GM12878 (cell line): ENCODE measurements at regions not wholly inside any gene's neighbourhood (a gene's known extent, or its start where the extent isn't known, plus 50 kb on each side); places are given as distances from the start of the nearest gene placed in this dataset.

ENCODE experiments used
- BHLHE40 ChIP-seq, 2 experiments: fragments of 450-650 bp in 1 of 2; IDR thresholded peaks; 2 replicates each; pipeline ENCODE4 v1.6.1; 2011 to 2017; ENCODE audit warnings: low read depth in 2 of 2, borderline replicate concordance in 1 of 2, improper control_type of control experiment in 1 of 2, low read length in 1 of 2, mild to moderate bottlenecking in 1 of 2
- CHD4 ChIP-seq: fragments of 200-600 bp; sonication (generic); IDR thresholded peaks from 2 replicates; pipeline ENCODE4 v1.6.1; 2016; ENCODE audit warnings: mild to moderate bottlenecking
- CREB1 ChIP-seq: IDR thresholded peaks from 2 replicates; pipeline ENCODE4 v1.6.1; 2012; ENCODE audit warnings: low read depth, mild to moderate bottlenecking, inconsistent platforms
- MEF2A ChIP-seq: IDR thresholded peaks from 2 replicates; pipeline ENCODE4 v1.6.1; 2011; ENCODE audit warnings: low read depth, mild to moderate bottlenecking, low read length, moderate library complexity; ENCODE audit not compliant: insufficient read depth
- POLR2AphosphoS5 ChIP-seq: IDR thresholded peaks from 2 replicates; pipeline ENCODE4 v1.6.1; 2011; ENCODE audit warnings: mild to moderate bottlenecking, low read length, inconsistent platforms
- SMAD5 ChIP-seq: IDR thresholded peaks from 2 replicates; pipeline ENCODE4 v1.6.1; 2016; ENCODE audit warnings: antibody characterized with exemption, low read depth
- SREBF2 ChIP-seq: IDR thresholded peaks from 2 replicates; pipeline ENCODE4 v1.6.1; 2012; ENCODE audit warnings: mild to moderate bottlenecking, low read length
- TARDBP ChIP-seq: IDR thresholded peaks from 2 replicates; pipeline ENCODE4 v1.6.1; 2016; ENCODE audit warnings: borderline replicate concordance
- TCF12 ChIP-seq: IDR thresholded peaks from 2 replicates; pipeline ENCODE4 v1.6.1; 2011; ENCODE audit warnings: low read depth, mild to moderate bottlenecking, low read length
- TCF7 ChIP-seq: IDR thresholded peaks from 2 replicates; pipeline ENCODE4 v1.6.1; 2014; ENCODE audit warnings: antibody characterized with exemption, borderline replicate concordance
- ZNF217 ChIP-seq: fragments of 450-650 bp; IDR thresholded peaks from 2 replicates; pipeline ENCODE4 v1.6.1; 2017; ENCODE audit warnings: antibody characterized with exemption, mild to moderate bottlenecking
- TF ChIP-seq, protein P1 (sequence below), 3 experiments: IDR thresholded peaks in 2 of 3; conservative IDR thresholded peaks in 1 of 3; 2 replicates each; pipeline ENCODE4 v1.5.1; 2011; ENCODE audit warnings: low read depth in 3 of 3, low read length in 3 of 3, mild to moderate bottlenecking in 3 of 3, control low read depth in 2 of 3, moderate library complexity in 2 of 3, inconsistent platforms in 1 of 3, mixed read lengths in 1 of 3; ENCODE audit not compliant: control insufficient read depth in 2 of 3, insufficient read depth in 1 of 3; ENCODE audit errors: extremely low read depth in 1 of 3
- TF ChIP-seq, protein P2 (sequence below): fragments of 450-650 bp; IDR thresholded peaks from 2 replicates; pipeline ENCODE4 v1.6.1; 2017; ENCODE audit warnings: mild to moderate bottlenecking, low read depth, inconsistent platforms; ENCODE audit not compliant: poor library complexity, severe bottlenecking
- TF ChIP-seq, protein P3 (sequence below): IDR thresholded peaks from 2 replicates; pipeline ENCODE4 v1.6.1; 2012; ENCODE audit warnings: mild to moderate bottlenecking, low read depth, low read length

DNA sequence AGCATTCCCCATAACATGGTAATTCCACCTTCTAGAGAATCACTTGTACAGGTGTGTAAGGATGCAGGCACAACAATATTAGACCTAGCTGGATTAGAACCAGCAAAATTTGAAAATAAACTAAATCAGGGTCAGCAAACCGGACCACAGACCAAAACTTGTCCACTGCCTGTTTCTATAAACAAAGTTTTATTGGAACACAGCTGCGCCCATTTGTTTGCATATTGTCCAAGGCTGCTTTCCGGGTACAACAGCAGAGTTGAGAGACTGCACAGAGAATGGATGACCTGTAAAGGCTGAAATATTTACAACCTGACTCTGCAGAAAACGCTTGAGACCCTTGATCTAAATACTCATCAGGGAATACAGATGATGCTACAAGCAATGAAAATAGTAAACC is 73.6 kb upstream of the SLC45A1 start:
- TF ChIP-seq CREB1, result no peak
- TF ChIP-seq, protein P1, sequence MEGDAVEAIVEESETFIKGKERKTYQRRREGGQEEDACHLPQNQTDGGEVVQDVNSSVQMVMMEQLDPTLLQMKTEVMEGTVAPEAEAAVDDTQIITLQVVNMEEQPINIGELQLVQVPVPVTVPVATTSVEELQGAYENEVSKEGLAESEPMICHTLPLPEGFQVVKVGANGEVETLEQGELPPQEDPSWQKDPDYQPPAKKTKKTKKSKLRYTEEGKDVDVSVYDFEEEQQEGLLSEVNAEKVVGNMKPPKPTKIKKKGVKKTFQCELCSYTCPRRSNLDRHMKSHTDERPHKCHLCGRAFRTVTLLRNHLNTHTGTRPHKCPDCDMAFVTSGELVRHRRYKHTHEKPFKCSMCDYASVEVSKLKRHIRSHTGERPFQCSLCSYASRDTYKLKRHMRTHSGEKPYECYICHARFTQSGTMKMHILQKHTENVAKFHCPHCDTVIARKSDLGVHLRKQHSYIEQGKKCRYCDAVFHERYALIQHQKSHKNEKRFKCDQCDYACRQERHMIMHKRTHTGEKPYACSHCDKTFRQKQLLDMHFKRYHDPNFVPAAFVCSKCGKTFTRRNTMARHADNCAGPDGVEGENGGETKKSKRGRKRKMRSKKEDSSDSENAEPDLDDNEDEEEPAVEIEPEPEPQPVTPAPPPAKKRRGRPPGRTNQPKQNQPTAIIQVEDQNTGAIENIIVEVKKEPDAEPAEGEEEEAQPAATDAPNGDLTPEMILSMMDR (IDR thresholded peaks at IDR 0.05 in 2 of 3, conservative IDR thresholded peaks at IDR 0.05 in 1 of 3; ENCODE audit: control insufficient read depth in 2 of 3, extremely low read depth in 1 of 3, insufficient read depth in 1 of 3, low read depth in 3 of 3, low read length in 3 of 3), result no peak
- TF ChIP-seq TARDBP, result no peak
- no peak for TF ChIP-seq POLR2AphosphoS5
- TF ChIP-seq, protein P2, sequence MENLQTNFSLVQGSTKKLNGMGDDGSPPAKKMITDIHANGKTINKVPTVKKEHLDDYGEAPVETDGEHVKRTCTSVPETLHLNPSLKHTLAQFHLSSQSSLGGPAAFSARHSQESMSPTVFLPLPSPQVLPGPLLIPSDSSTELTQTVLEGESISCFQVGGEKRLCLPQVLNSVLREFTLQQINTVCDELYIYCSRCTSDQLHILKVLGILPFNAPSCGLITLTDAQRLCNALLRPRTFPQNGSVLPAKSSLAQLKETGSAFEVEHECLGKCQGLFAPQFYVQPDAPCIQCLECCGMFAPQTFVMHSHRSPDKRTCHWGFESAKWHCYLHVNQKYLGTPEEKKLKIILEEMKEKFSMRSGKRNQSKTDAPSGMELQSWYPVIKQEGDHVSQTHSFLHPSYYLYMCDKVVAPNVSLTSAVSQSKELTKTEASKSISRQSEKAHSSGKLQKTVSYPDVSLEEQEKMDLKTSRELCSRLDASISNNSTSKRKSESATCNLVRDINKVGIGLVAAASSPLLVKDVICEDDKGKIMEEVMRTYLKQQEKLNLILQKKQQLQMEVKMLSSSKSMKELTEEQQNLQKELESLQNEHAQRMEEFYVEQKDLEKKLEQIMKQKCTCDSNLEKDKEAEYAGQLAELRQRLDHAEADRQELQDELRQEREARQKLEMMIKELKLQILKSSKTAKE, result no peak
- TF ChIP-seq TCF12, result no peak
- no peak for TF ChIP-seq SREBF2
- TF ChIP-seq BHLHE40 (IDR thresholded peaks at IDR 0.05; ENCODE audit: borderline replicate concordance in 1 of 2, low read depth in 2 of 2, low read length in 1 of 2), result no peak
- no peak for TF ChIP-seq ZNF217
- no peak for TF ChIP-seq TCF7
- no peak for TF ChIP-seq CHD4
- no peak for TF ChIP-seq SMAD5
- TF ChIP-seq, protein P3, sequence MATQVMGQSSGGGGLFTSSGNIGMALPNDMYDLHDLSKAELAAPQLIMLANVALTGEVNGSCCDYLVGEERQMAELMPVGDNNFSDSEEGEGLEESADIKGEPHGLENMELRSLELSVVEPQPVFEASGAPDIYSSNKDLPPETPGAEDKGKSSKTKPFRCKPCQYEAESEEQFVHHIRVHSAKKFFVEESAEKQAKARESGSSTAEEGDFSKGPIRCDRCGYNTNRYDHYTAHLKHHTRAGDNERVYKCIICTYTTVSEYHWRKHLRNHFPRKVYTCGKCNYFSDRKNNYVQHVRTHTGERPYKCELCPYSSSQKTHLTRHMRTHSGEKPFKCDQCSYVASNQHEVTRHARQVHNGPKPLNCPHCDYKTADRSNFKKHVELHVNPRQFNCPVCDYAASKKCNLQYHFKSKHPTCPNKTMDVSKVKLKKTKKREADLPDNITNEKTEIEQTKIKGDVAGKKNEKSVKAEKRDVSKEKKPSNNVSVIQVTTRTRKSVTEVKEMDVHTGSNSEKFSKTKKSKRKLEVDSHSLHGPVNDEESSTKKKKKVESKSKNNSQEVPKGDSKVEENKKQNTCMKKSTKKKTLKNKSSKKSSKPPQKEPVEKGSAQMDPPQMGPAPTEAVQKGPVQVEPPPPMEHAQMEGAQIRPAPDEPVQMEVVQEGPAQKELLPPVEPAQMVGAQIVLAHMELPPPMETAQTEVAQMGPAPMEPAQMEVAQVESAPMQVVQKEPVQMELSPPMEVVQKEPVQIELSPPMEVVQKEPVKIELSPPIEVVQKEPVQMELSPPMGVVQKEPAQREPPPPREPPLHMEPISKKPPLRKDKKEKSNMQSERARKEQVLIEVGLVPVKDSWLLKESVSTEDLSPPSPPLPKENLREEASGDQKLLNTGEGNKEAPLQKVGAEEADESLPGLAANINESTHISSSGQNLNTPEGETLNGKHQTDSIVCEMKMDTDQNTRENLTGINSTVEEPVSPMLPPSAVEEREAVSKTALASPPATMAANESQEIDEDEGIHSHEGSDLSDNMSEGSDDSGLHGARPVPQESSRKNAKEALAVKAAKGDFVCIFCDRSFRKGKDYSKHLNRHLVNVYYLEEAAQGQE, result no peak
- TF ChIP-seq MEF2A, result no peak
